ENCODE measurements at regions not wholly inside any gene's neighbourhood (a gene's known extent, or its start where the extent isn't known, plus 50 kb on each side); places are given as distances from the start of the nearest gene placed in this dataset.
"Not testable (repeated sequence)": the region's sequence is repeated elsewhere in the genome, so short reads cannot be mapped to it uniquely, and the experiment has no call there.

- no peak for DNase-seq
These were observed 1197.8 kb downstream of the BRD1 start for GRCh38 chr22:48629631-48630432.

GRCh38 chr22:48628891-48629543, 1198.7 kb downstream of the BRD1 start:
- no peak for DNase-seq

DNA sequence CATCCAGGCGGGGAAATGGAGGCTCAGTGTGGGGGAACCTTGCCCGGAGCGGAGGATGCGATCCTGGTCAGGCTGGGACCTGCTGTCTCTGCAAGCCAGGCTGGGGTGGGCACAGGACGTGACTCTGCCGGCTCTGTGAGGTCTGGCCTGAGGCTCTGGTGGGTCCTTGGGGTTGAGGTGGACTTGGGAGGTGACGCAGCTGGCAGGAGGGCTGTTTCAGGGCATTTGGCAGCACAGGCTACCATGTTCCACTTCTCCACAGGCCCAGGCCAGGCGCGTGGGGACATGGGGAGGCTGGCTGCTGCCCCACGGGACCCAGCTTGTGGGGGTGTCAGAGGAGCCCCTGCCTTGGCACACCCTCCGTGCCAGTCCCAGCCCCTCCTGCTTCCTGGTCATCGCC, 1199.7 kb downstream of the BRD1 start:
- DNase-seq, result no peak

DNA sequence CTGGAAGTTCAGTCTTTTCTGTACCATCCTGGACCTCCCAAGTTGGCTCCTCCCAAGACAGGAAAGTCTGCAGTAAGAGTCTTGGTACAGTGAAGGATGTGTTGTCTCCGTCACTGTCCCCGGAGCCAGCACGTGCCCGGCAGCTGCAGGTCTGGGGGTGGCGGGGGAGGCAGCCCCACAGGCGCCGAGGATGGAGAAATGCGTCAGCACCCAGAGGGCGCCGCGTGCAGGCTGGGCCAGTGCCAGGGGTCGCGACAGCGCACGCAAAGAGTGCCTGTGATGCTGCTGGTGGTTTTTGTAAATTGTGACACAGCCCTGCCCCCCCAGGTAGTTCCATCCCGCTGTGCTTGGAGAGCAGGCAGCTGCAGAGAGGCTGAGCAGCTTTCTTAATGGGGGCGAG, 1200.5 kb downstream of the BRD1 start:
- DNase-seq, result no peak

DNA sequence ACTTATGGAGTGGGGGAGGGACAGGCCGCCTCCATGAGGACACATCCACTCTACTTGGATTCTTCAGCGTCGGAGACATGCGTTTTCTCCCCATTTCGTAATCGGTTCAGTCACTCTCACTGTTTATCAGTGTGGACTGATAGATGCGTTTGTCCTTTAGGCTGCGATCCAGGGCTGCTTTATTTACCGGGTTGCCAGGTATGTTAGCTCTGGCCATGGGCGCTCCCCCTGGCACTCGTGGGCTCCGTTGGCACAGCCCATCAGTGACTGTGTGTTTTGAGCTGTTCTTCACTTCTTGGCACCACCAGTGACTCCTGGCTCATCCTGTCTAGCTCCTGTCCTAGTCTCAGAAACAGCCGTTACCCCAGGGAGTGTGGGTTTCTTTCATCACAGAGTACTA, 1203.3 kb downstream of the BRD1 start:
- DNase-seq, result no peak

GRCh38 chr22:48622891-48623545, 1204.7 kb downstream of the BRD1 start:
- DNase-seq, result no peak

DNA sequence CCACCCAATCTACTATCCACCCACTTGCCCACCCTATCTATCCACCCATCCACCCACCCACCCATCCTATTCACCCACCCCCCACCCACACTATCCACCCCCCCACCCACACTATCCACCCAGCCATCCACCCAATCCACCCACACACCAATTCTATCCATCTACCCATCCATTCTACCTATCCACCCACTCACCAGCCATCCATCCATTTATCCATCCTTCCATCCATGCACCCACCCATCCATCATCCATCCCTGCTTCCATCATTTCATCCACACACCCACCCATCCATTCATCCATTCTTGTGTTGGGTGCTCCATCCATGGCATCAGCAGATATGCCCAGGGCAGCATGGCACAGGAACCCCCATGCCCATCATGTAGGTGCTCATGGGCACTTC, 1206.6 kb downstream of the BRD1 start:
- DNase-seq, result no peak

DNA sequence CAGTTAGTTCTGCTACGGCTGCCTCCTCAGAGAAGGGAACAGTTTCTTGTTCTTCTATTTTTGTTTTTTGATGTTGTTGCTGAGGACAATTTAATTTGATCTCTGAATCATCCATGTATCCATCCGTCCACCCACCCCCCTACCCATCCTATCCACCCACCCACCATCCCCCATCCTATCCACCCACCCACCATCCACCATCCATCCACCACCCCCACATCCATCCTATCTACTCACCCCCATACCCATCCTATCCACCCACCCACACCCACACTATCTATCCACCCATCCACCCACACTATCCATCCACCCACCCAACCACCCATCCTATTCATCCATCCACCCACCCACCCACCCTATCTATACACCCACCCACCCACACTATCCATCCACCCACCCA, 1207.2 kb downstream of the BRD1 start:
- DNase-seq, result not testable (repeated sequence)

DNA sequence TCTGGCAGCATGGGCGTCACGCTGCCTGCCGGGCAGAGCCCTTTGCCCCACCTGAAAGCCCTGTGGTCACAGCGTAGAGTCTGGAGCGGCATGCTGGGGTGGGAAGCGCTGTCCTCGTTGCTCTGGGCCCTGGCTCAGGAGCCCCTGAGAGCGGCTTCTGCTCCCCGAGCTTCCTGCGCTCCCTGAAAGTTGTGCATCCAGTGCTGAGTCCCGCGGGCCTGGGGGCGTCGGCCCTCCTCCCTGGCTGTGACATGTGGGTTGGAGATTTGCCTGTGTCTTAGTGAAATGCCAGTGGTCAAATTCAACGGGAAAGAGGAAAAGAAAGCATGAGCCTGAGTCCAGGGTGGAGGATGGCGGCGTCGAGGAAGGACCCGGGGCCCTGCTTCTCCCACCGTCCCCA, 1208.0 kb downstream of the BRD1 start:
- DNase-seq, result no peak

DNA sequence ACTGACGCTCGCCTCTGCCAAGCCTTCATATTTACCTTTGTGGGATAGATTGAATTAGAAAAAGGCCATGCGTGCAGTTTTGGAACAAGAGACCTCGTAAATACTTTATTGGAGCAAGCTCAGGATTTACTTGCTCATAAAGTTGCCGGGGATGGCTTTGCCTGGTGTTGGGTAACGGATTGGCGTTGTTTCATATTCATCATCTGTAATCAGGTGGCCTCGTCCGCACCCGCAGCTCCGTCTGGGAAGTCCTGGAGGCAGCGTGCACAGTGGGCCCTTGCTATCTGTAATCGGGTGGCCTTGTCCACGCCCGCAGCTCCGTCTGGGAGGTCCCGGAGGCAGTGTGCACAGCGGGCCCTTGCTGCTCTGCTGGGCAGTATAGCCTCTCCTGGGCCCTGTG, 1209.3 kb downstream of the BRD1 start:
- no peak for DNase-seq

DNA sequence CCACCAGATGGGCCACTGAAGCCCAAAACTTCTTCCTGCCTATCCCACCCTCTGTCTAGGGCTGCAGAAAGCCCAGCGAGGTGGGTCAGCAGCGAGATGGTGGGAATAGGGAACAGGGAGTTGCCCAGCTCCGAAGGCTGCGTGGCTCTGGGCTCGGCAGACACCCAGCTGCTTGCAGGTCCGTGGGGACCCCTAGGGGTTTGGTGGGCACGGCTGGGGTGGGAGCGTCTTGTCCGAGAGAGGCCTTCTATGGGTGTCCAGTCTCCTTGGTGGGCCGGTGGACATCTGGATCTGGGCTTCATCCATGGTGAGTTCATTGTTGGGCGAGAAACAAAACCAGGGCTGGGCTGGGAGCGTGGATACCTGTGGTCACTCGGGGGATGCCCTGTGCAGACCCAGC, 1211.0 kb downstream of the BRD1 start:
- no peak for DNase-seq

GRCh38 chr22:48615171-48616008, 1212.3 kb downstream of the BRD1 start:
- DNase-seq, result no peak

- DNase-seq, result no peak
These were observed 1214.0 kb downstream of the BRD1 start for GRCh38 chr22:48613566-48614200.

DNA sequence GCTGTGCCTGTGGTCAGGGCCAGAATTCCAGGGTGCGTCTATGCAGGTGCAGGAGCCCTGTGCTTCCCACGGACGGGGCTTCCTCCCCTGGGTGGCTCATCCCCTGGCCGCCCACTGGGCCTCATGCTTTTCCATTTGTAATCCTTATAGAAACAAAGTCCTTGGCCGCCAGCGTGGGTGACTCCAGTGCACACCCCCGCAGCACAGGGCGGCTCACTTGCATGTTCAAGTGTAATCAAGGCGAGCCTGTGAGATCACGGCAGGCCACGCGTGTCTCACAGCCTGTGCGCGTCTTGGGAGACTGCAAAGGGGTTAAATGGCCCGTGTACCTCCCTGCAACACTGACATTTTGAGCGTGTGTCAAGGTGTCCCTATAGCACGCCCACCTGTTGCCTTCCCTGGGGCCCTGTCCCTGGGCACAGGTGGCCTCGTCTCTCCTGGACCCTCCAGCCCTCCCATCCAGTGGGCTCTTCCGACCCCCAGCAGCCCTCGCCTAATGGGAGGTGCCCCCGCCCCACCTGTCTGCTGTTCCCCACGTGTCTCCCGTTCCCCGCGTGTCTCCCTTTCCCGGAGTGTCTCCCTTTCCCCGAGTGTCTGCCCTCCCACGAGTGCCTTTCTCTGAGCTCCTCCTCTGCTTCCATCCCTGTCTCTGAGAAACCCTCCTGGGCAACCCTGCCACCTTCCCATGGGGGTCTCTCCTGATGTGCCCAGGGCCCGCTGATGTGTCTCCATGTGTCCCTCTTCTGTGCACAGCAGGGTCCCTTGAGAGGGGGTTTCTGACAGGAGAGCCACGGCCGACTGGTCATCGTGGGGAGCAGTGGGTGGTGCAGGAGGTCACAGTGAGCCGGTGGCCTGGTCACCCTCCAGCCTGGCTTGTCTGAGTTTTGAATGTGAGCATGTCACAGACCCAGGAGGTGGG, 1215.3 kb downstream of the BRD1 start:
- DNase-seq, result no peak

DNA sequence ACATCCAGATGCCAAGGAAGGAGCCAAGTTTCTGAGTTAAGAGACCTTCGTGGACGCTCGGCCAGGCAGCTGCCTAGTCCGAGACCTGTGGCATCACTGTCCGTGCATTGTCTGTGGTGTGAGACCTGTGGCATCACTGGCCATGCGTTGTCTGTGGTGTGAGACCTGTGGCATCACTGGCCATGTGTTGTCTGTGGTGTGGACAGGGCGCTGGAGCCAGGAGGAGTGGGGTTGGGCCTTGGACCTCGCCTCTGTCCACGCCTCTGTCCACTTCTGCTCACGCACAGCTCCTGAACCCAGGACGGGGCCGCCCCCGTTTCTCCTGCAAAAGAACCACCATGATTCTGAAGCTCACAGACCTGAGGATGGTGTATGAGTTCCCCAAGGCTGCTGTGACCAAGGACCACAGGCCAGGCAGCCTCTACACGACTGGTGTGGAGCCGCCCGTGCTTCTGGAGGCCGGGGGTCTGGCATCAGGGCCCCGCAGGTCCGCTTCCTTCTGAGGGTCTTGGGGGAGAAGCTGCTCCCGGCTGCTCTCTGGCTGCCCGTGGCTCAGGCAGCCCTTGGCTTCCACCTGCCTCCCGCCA, 1218.3 kb downstream of the BRD1 start:
- no peak for DNase-seq

DNA sequence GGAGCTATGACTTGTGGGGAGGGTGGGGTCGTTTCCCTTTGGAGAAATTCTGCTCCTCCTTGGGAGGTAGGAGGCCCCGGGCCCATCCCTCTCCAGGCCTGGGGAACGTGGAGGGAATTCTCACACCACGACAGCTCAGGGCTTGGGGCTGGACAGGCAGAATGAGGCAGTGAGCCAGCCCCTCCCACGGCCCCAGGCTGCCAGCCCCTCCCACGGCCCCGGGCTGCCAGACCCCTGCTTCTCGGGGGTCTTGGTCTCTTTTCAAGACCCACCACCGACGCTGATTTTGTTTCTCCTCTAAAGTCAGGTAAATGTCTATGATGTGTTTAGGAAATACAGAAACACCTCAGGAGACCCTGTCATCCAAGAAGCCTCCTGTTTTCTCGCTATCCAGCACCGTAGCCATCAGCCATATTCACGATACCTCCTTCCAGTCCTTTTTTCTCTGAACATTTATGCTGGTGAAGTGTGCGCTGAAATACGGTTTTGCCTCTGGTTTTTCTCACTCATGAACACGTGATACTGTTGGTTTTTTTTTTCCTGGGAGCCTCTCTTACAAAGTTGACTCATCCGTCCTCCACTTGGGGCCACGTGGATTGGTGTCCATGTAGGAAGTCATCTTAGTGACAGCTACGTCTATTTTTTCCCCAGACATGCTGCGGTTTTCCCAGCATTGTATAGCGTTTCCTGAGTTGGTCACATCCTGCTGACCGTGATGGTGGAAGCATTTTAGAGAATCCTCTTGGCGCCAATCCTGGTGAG, 1219.6 kb downstream of the BRD1 start:
- no peak for DNase-seq

- no peak for DNase-seq
These were observed 1220.9 kb downstream of the BRD1 start for GRCh38 chr22:48606684-48607307.

DNA sequence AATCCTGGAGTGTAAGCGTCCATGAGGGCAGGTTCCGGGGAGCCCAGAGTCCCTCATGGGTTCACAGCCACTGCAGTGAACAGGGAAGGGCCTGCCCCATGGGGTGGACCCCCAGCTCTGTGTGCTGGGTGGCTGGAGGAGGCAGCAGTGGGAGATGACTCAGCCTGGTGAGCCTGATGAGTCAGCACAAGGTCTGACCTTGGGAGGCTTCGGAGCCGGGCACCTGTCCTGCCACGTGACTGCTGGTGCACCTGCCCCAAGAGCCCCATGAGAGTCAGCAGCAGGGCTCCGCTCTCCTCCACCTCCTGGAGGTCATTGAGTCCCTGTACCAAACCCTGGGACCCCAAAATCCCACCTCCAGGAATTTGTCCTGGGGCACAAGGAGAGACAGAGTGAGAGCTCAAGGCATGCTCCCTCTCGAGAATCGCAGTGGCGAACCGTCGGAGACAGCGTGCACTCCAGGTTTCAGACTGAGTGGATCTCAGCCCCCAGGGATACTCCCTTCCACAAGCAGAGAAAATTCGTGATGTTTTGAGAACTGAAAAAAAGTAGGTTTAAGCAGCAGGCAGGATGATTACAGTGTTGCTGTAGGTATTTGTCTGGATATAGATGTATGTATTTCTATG, 1221.7 kb downstream of the BRD1 start:
- no peak for DNase-seq

DNA sequence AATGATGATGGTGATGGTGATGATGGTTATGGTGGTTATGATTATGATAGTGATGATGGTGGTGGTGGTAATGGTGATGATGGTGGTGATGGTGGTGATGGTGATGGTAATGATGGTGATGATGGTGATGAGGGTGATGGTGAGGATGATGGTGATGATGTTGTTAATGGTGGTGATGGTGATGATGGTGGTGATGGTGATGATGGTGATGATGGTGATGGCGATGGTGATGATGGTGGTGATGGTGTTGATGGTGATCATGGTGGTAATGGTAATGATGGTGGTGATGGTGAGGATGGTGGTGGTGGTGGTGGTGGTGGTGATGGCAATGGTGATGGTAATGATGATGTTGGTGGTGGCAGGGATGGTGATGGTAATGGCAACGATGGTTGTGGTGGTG, 1222.5 kb downstream of the BRD1 start:
- no peak for DNase-seq

All from 8988T (cell line).